Liver (tissue), 8 donors: ENCODE measurements at regions not wholly inside any gene's neighbourhood (a gene's known extent, or its start where the extent isn't known, plus 50 kb on each side); places are given as distances from the start of the nearest gene placed in this dataset.

Experiments used
- DNase-seq: peaks from one replicate; pipeline ENCODE4 v3.0.0-alpha.2; 2017; ENCODE audit warnings: low spot score
- H3K27ac ChIP-seq, 2 donors: one replicate each; pipeline ENCODE4 v1.7.0; 2013; ENCODE audit warnings: inconsistent platforms in 2 of 2, low read length in 2 of 2, control low read depth in 1 of 2, low read depth in 1 of 2, mild to moderate bottlenecking in 1 of 2
- H3K27me3 ChIP-seq, 4 donors: one replicate each; pipeline versions ENCODE4 v1.6.1 to v1.7.0; 2013; ENCODE audit warnings: low read length in 3 of 4, inconsistent platforms in 1 of 4, mild to moderate bottlenecking in 1 of 4, moderate library complexity in 1 of 4; ENCODE audit not compliant: control insufficient read depth in 4 of 4, insufficient read depth in 4 of 4
- H3K36me3 ChIP-seq, 4 donors: one replicate each; pipeline versions ENCODE4 v1.6.1 to v1.7.0; 2013; ENCODE audit warnings: low read length in 3 of 4, mild to moderate bottlenecking in 3 of 4, low read depth in 1 of 4, moderate library complexity in 1 of 4; ENCODE audit not compliant: control insufficient read depth in 4 of 4, insufficient read depth in 3 of 4
- H3K4me1 ChIP-seq, 4 donors: one replicate each; pipeline versions ENCODE4 v1.6.1 to v1.7.0; 2013; ENCODE audit warnings: low read length in 3 of 4, mild to moderate bottlenecking in 3 of 4, moderate library complexity in 1 of 4; ENCODE audit not compliant: control insufficient read depth in 4 of 4, insufficient read depth in 4 of 4
- H3K4me3 ChIP-seq, 3 donors: one replicate each; pipeline versions ENCODE4 v1.6.1 to v1.7.0; 2013; ENCODE audit warnings: low read length in 3 of 3, control low read depth in 1 of 3, low read depth in 1 of 3, mild to moderate bottlenecking in 1 of 3
- H3K9ac ChIP-seq, 2 donors: one replicate each; pipeline ENCODE4 v1.7.0; 2013; ENCODE audit warnings: low read length in 2 of 2, mild to moderate bottlenecking in 2 of 2, moderate library complexity in 2 of 2, control low read depth in 1 of 2, low read depth in 1 of 2
- H3K9me3 ChIP-seq, 4 donors: one replicate each; pipeline versions ENCODE4 v1.6.1 to v1.7.0; 2013; ENCODE audit warnings: low read length in 3 of 4; ENCODE audit not compliant: control insufficient read depth in 4 of 4
- EGR1 ChIP-seq, 2 donors: IDR thresholded peaks; 2 replicates each; pipeline ENCODE4 v1.6.1; 2016 to 2018; ENCODE audit warnings: antibody characterized with exemption in 2 of 2, low read depth in 2 of 2
- FOXA1 ChIP-seq: IDR thresholded peaks from 2 replicates; pipeline ENCODE4 v1.6.1; 2016; ENCODE audit warnings: antibody characterized with exemption
- FOXA2 ChIP-seq: IDR thresholded peaks from 2 replicates; pipeline ENCODE4 v1.6.1; 2016; ENCODE audit warnings: antibody characterized with exemption
- GABPA ChIP-seq, 2 donors: IDR thresholded peaks in 1 of 2; conservative IDR thresholded peaks in 1 of 2; 2 replicates each; pipeline ENCODE4 v1.6.1; 2016; ENCODE audit warnings: antibody characterized with exemption in 2 of 2, mild to moderate bottlenecking in 1 of 2, moderate library complexity in 1 of 2
- HNF4A ChIP-seq, 2 donors: conservative IDR thresholded peaks; 2 replicates each; pipeline ENCODE4 v1.6.1; 2016; ENCODE audit warnings: antibody characterized with exemption in 2 of 2, mild to moderate bottlenecking in 2 of 2
- HNF4G ChIP-seq: IDR thresholded peaks from 2 replicates; pipeline ENCODE4 v1.6.1; 2016; ENCODE audit warnings: antibody characterized with exemption
- MAX ChIP-seq: IDR thresholded peaks from 2 replicates; pipeline ENCODE4 v1.6.1; 2016; ENCODE audit warnings: antibody characterized with exemption
- NR2F2 ChIP-seq: IDR thresholded peaks from 2 replicates; pipeline ENCODE4 v1.6.1; 2016; ENCODE audit warnings: antibody characterized with exemption
- RAD21 ChIP-seq, 2 donors: IDR thresholded peaks; 2 replicates each; pipeline ENCODE4 v1.6.1; 2016; ENCODE audit warnings: antibody characterized with exemption in 2 of 2, mild to moderate bottlenecking in 2 of 2
- REST ChIP-seq: IDR thresholded peaks from 2 replicates; pipeline ENCODE4 v1.6.1; 2016; ENCODE audit warnings: antibody characterized with exemption, mild to moderate bottlenecking
- RXRA ChIP-seq, 2 donors: IDR thresholded peaks; 2 replicates each; pipeline ENCODE4 v1.6.1; 2017 to 2018; ENCODE audit warnings: antibody characterized with exemption in 2 of 2, mild to moderate bottlenecking in 1 of 2
- SP1 ChIP-seq: IDR thresholded peaks from 2 replicates; pipeline ENCODE4 v1.6.1; 2018; ENCODE audit warnings: antibody characterized with exemption, mild to moderate bottlenecking
- TAF1 ChIP-seq: conservative IDR thresholded peaks from 2 replicates; pipeline ENCODE4 v1.6.1; 2016; ENCODE audit warnings: antibody characterized with exemption, mild to moderate bottlenecking
- YY1 ChIP-seq: IDR thresholded peaks from 2 replicates; pipeline ENCODE4 v1.6.1; 2016; ENCODE audit warnings: antibody characterized with exemption, mild to moderate bottlenecking
- WGBS: extraction: QIAGEN DNeasy Blood & Tissue Kit; methylation state at CpG from one replicate; pipeline ENCODE4 v1.1.7; 2013; 5-methylcytosine and 5-hydroxymethylcytosine counted together
- TF ChIP-seq, protein P1 (sequence below): IDR thresholded peaks from 2 replicates; pipeline ENCODE4 v1.6.1; 2016; ENCODE audit warnings: antibody characterized with exemption
- TF ChIP-seq, protein P2 (sequence below): IDR thresholded peaks from 2 replicates; pipeline ENCODE4 v1.6.1; 2016; ENCODE audit warnings: antibody characterized with exemption
- TF ChIP-seq, protein P3 (sequence below): fragments of 150-350 bp; IDR thresholded peaks from 2 replicates; pipeline ENCODE4 v1.5.1; 2017; ENCODE audit warnings: improper control_type of control experiment, low read depth, low read length; ENCODE audit not compliant: missing input control
- donor health status: healthy.
- donor health status: healthy.
- donor health status: healthy.
- donor health status: healthy.
- donor health status: healthy.

GRCh38 chr17:52738791-52739190 lies 580.3 kb upstream of the CA10 start:
- H3K27me3 ChIP-seq = no peaks in the 10 kb centered on the region
- H3K27ac ChIP-seq = no peak overlapping the region
- no peak overlapping the region for H3K9ac ChIP-seq
- DNase-seq = no peak
- no peaks in the 10 kb centered on the region for H3K36me3 ChIP-seq
- no peak overlapping the region for H3K4me3 ChIP-seq
- WGBS = 72% methylated on average over 1 of the region's 1 CpG
- H3K4me1 ChIP-seq = no peaks in the 10 kb centered on the region
- no peaks in the 10 kb centered on the region for H3K9me3 ChIP-seq
- TF ChIP-seq TAF1 (no peak), MAX (no peak), SP1 (no peak), NR2F2 (no peak), REST (no peak), HNF4G (no peak), YY1 (no peak), RXRA (IDR thresholded peaks at IDR 0.05) (no peak), RAD21 (IDR thresholded peaks at IDR 0.05) (no peak), HNF4A (conservative IDR thresholded peaks at IDR 0.05) (no peak), FOXA1 (no peak), FOXA2 (no peak)
- TF ChIP-seq, protein P1, sequence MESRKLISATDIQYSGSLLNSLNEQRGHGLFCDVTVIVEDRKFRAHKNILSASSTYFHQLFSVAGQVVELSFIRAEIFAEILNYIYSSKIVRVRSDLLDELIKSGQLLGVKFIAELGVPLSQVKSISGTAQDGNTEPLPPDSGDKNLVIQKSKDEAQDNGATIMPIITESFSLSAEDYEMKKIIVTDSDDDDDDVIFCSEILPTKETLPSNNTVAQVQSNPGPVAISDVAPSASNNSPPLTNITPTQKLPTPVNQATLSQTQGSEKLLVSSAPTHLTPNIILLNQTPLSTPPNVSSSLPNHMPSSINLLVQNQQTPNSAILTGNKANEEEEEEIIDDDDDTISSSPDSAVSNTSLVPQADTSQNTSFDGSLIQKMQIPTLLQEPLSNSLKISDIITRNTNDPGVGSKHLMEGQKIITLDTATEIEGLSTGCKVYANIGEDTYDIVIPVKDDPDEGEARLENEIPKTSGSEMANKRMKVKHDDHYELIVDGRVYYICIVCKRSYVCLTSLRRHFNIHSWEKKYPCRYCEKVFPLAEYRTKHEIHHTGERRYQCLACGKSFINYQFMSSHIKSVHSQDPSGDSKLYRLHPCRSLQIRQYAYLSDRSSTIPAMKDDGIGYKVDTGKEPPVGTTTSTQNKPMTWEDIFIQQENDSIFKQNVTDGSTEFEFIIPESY = no peak
- TF ChIP-seq, protein P2, sequence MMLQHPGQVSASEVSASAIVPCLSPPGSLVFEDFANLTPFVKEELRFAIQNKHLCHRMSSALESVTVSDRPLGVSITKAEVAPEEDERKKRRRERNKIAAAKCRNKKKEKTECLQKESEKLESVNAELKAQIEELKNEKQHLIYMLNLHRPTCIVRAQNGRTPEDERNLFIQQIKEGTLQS = no peak

DNA sequence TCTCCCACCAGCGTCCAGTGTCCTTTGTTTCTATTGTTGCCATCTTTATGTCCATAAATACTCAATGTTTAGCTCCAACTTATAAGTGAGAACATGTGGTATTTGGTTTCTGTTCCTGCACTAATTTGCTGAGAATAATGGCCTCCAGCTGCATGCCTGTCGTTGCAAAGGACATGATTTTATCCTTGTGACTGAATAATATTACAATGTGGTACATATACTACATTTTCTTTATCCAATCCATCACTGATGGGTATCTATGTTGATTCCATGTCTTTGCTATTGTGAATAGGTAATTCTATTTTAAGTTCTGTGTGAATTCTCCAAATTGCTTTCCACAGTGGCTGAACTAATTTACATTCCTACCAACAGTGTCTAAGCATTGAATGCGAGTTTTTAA lies 578.6 kb upstream of the CA10 start:
- TF ChIP-seq SP1 (no peak), EGR1 (IDR thresholded peaks at IDR 0.05; ENCODE audit: low read depth in 2 of 2) (no peak), NR2F2 (no peak), YY1 (no peak), MAX (no peak), GABPA (IDR thresholded peaks at IDR 0.05 in 1 of 2, conservative IDR thresholded peaks at IDR 0.05 in 1 of 2) (no peak)
- TF ChIP-seq, protein P3, sequence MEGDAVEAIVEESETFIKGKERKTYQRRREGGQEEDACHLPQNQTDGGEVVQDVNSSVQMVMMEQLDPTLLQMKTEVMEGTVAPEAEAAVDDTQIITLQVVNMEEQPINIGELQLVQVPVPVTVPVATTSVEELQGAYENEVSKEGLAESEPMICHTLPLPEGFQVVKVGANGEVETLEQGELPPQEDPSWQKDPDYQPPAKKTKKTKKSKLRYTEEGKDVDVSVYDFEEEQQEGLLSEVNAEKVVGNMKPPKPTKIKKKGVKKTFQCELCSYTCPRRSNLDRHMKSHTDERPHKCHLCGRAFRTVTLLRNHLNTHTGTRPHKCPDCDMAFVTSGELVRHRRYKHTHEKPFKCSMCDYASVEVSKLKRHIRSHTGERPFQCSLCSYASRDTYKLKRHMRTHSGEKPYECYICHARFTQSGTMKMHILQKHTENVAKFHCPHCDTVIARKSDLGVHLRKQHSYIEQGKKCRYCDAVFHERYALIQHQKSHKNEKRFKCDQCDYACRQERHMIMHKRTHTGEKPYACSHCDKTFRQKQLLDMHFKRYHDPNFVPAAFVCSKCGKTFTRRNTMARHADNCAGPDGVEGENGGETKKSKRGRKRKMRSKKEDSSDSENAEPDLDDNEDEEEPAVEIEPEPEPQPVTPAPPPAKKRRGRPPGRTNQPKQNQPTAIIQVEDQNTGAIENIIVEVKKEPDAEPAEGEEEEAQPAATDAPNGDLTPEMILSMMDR = no peak
- no peaks in the 10 kb centered on the region for H3K9me3 ChIP-seq
- H3K27me3 ChIP-seq = no peaks in the 10 kb centered on the region
- H3K36me3 ChIP-seq = no peaks in the 10 kb centered on the region
- H3K4me1 ChIP-seq = no peaks in the 10 kb centered on the region
- DNase-seq = no peak
- no peak overlapping the region for H3K27ac ChIP-seq
- no peak overlapping the region for H3K4me3 ChIP-seq
- H3K9ac ChIP-seq = no peak overlapping the region
- 70% methylated on average over 3 of the region's 3 CpGs for WGBS
